ENCODE measurements at regions not wholly inside any gene's neighbourhood (a gene's known extent, or its start where the extent isn't known, plus 50 kb on each side); places are given as distances from the start of the nearest gene placed in this dataset.

DNA sequence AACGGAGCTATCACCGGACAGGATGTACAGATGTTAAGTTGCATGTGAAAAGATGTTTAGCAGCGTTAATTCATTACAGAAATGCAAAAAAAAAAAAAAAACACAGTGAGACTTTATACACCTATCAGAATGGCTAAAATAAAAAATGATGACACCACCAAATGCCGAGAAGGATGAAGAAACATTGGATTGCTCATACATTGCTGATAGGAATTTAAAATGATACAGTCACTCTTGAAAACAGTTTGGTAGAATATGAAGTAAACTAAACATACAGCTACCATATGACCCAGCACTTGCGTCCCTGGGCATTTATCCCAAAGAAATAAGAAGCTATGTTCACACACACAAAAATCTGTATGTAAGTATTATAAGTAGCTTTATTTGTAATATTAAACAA, 574.1 kb downstream of the SLC16A7 start:
- no peak overlapping the region for H2AFZ ChIP-seq (ENCODE audit: low read length)
- H2BK15ac ChIP-seq (ENCODE audit: low read length) = no peak overlapping the region
- FAIRE-seq (no peak), DNase-seq (ENCODE audit: low read depth in 1 of 2, low spot score in 2 of 2) (no peak)
- H4K91ac ChIP-seq (replicated peaks; ENCODE audit: insufficient read length, low read length) = no peak overlapping the region
- no peak overlapping the region for H3K4me3 ChIP-seq (ENCODE audit: extremely low read depth in 1 of 4, insufficient read depth in 2 of 4, low read depth in 3 of 4, low read length in 4 of 4)
- H2BK5ac ChIP-seq (ENCODE audit: low read depth, low read length) = no peak overlapping the region
- H4K20me1 ChIP-seq (replicated peaks in 1 of 2; ENCODE audit: control insufficient read depth in 1 of 2, insufficient read depth in 2 of 2, low read length in 2 of 2) = no peaks in the 10 kb centered on the region
- H3K23me2 ChIP-seq (ENCODE audit: low read depth, low read length) = no peaks in the 10 kb centered on the region
- H3K4ac ChIP-seq (replicated peaks; ENCODE audit: insufficient read length, low read depth, low read length) = no peak overlapping the region
- H3K27me3 ChIP-seq (replicated peaks in 1 of 4; ENCODE audit: control insufficient read depth in 3 of 4, extremely low read depth in 1 of 4, insufficient read depth in 3 of 4, low read length in 3 of 4) = no peaks in the 10 kb centered on the region
- 91% methylated on average over 5 of the region's 5 CpGs; no CpG with 5 or more reads in 1 of the 2 experiments for WGBS, 2 experiments (ENCODE audit: extremely low coverage in 1 of 2, insufficient coverage in 1 of 2, insufficient read length in 1 of 2, insufficient replicate concordance in 2 of 2, low coverage in 1 of 2, low lambda C conversion rate in 2 of 2, missing lambda C conversion rate in 1 of 2)
- H3K79me2 ChIP-seq (ENCODE audit: control insufficient read depth in 1 of 2, insufficient read depth in 2 of 2, low read length in 2 of 2) = no peaks in the 10 kb centered on the region
- no peak overlapping the region for H2BK12ac ChIP-seq (ENCODE audit: low read depth, low read length)
- no peak overlapping the region for H4K8ac ChIP-seq (ENCODE audit: extremely low read depth, insufficient read depth, low read length)
- no peaks in the 10 kb centered on the region for H3K36me3 ChIP-seq (ENCODE audit: control insufficient read depth in 2 of 4, insufficient read depth in 4 of 4, low read length in 3 of 4)
- H2BK20ac ChIP-seq (ENCODE audit: low read length) = no peak overlapping the region
- POLR2A ChIA-PET (ENCODE audit: partially characterized antibody) = no interaction called here
- no peaks in the 10 kb centered on the region for H3K79me1 ChIP-seq (ENCODE audit: low read depth, low read length)
- H3K4me2 ChIP-seq (ENCODE audit: insufficient read depth in 1 of 2, low read depth in 2 of 2, low read length in 2 of 2) = no peak overlapping the region
- CTCF ChIA-PET (ENCODE audit: partially characterized antibody) = interaction anchor here (0.6 to 0.7 kb wide), 4 partner anchors 99 to 1579 kb away, joined by 3 to 4 read pairs (median 4); no protein-coding TSS in a partner anchor
- no peak overlapping the region for H3K23ac ChIP-seq (ENCODE audit: insufficient read length)
- no peak overlapping the region for H3K27ac ChIP-seq (ENCODE audit: low read depth, low read length)
- H2BK120ac ChIP-seq (replicated peaks; ENCODE audit: low read depth, low read length) = no peak overlapping the region
- no peak overlapping the region for H4K5ac ChIP-seq (ENCODE audit: insufficient read length, low read depth, low read length)
- no peak overlapping the region for H3K56ac ChIP-seq (replicated peaks; ENCODE audit: insufficient read length, low read depth, low read length)
- no peaks in the 10 kb centered on the region for H3K9me3 ChIP-seq (ENCODE audit: insufficient read depth in 2 of 2, low read depth in 1 of 2, low read length in 1 of 2)
- no peak overlapping the region for H2AK5ac ChIP-seq (ENCODE audit: low read depth, low read length)
- no peak overlapping the region for H3K18ac ChIP-seq (ENCODE audit: extremely low read depth, low read length)
- H3K9ac ChIP-seq (replicated peaks in 1 of 4; ENCODE audit: extremely low read depth in 1 of 4, low read depth in 3 of 4, low read length in 3 of 4) = no peak overlapping the region
- H3K4me1 ChIP-seq (replicated peaks in 1 of 4; ENCODE audit: control insufficient read depth in 3 of 4, insufficient read depth in 4 of 4, low read length in 3 of 4) = no peaks in the 10 kb centered on the region
- no peak overlapping the region for H3K14ac ChIP-seq (ENCODE audit: insufficient read length)
- TF ChIP-seq HDAC2 (IDR thresholded peaks at IDR 0.05; ENCODE audit: borderline replicate concordance in 1 of 2, low read depth in 2 of 2, low read length in 2 of 2) (no peak), KDM4A (IDR thresholded peaks at IDR 0.05; ENCODE audit: low read depth, low read length, severe bottlenecking) (no peak), PHF8 (conservative IDR thresholded peaks at IDR 0.05; ENCODE audit: low read depth, low read length) (no peak), MAFK (IDR thresholded peaks at IDR 0.05; ENCODE audit: low read depth, low read length) (no peak), JUND (IDR thresholded peaks at IDR 0.05; ENCODE audit: low read length) (no peak), GABPA (IDR thresholded peaks at IDR 0.05; ENCODE audit: borderline replicate concordance, insufficient read depth, low read length) (no peak), SIX5 (IDR thresholded peaks at IDR 0.05; ENCODE audit: low read depth, low read length) (no peak), KDM5A (IDR thresholded peaks at IDR 0.05; ENCODE audit: low read length) (no peak), SP2 (IDR thresholded peaks at IDR 0.05; ENCODE audit: low read length) (no peak), MAX (IDR thresholded peaks at IDR 0.05) (no peak), GTF2F1 (IDR thresholded peaks at IDR 0.05; ENCODE audit: borderline replicate concordance, low read depth, low read length) (no peak), SIRT6 (IDR thresholded peaks at IDR 0.05; ENCODE audit: low read length) (no peak), CBX8 (IDR thresholded peaks at IDR 0.05; ENCODE audit: borderline replicate concordance, low read depth, low read length) (no peak), CREB1 (IDR thresholded peaks at IDR 0.05) (no peak)
- TF ChIP-seq, protein P1, sequence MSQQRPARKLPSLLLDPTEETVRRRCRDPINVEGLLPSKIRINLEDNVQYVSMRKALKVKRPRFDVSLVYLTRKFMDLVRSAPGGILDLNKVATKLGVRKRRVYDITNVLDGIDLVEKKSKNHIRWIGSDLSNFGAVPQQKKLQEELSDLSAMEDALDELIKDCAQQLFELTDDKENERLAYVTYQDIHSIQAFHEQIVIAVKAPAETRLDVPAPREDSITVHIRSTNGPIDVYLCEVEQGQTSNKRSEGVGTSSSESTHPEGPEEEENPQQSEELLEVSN (IDR thresholded peaks at IDR 0.05) = no peak
